H1 (cell line): ENCODE measurements at regions not wholly inside any gene's neighbourhood (a gene's known extent, or its start where the extent isn't known, plus 50 kb on each side); places are given as distances from the start of the nearest gene placed in this dataset.

Experiments used
- CTCF ChIA-PET: fragments of 300-600 bp; sonication (Branson Sonifier 250); formaldehyde crosslinking; loops from one replicate; lab custom pipeline; 2021; ENCODE audit not compliant: partially characterized antibody; lab: Charles Lee
- POLR2A ChIA-PET: fragments of 300-600 bp; sonication (Branson Sonifier 250); formaldehyde crosslinking; loops from one replicate; lab custom pipeline; 2021; ENCODE audit warnings: inconsistent platforms; ENCODE audit not compliant: partially characterized antibody; lab: Charles Lee
- DNase-seq, 2 experiments: peaks; one replicate each; pipeline versions ENCODE4 v3.0.0 to v3.0.0-alpha.2; 2010 to 2022; ENCODE audit warnings: low spot score in 2 of 2, low read depth in 1 of 2, mixed read lengths in 1 of 2
- FAIRE-seq: peaks from 2 replicates; lab custom pipeline; 2011; peaks lifted over from hg19 to GRCh38; lab: Jason Lieb, UNC
- H2AFZ ChIP-seq: 2 replicates; pipeline ENCODE4 v1.8.1; 2012; ENCODE audit warnings: low read length, inconsistent platforms
- H2AK5ac ChIP-seq: 2 replicates; pipeline ENCODE4 v1.6.1; 2013; ENCODE audit warnings: low read depth, low read length
- H2BK120ac ChIP-seq: replicated peaks from 2 replicates; pipeline ENCODE3; 2013; ENCODE audit warnings: low read depth, low read length, inconsistent platforms
- H2BK12ac ChIP-seq: 2 replicates; pipeline ENCODE4 v1.6.1; 2013; ENCODE audit warnings: low read depth, low read length
- H2BK15ac ChIP-seq: 2 replicates; pipeline ENCODE4 v1.6.1; 2013; ENCODE audit warnings: low read length
- H2BK20ac ChIP-seq: 2 replicates; pipeline ENCODE4 v1.6.1; 2013; ENCODE audit warnings: low read length
- H2BK5ac ChIP-seq: 2 replicates; pipeline ENCODE4 v1.6.1; 2013; ENCODE audit warnings: low read depth, low read length
- H3K14ac ChIP-seq: 2 replicates; pipeline ENCODE4 v1.6.1; 2013; ENCODE audit warnings: inconsistent platforms; ENCODE audit not compliant: insufficient read length
- H3K18ac ChIP-seq: 2 replicates; pipeline ENCODE4 v1.6.1; 2013; ENCODE audit warnings: low read length; ENCODE audit errors: extremely low read depth
- H3K23ac ChIP-seq: 2 replicates; pipeline ENCODE4 v1.6.1; 2013; ENCODE audit warnings: inconsistent platforms; ENCODE audit not compliant: insufficient read length
- H3K23me2 ChIP-seq: 2 replicates; pipeline ENCODE4 v1.6.1; 2013; ENCODE audit warnings: low read depth, low read length
- H3K27ac ChIP-seq: 2 replicates; pipeline ENCODE4 v1.6.1; 2011; ENCODE audit warnings: low read depth, low read length, inconsistent platforms
- H3K27me3 ChIP-seq, 4 experiments: replicated peaks in 1 of 4; 1 replicate in 1 of 4; 2 replicates in 3 of 4; pipeline versions ENCODE4 v1.6.1 to v1.8.1; 2011 to 2013; ENCODE audit warnings: low read length in 3 of 4, mild to moderate bottlenecking in 3 of 4, inconsistent platforms in 2 of 4, mixed read lengths in 2 of 4, moderate library complexity in 1 of 4; ENCODE audit not compliant: control insufficient read depth in 3 of 4, insufficient read depth in 3 of 4; ENCODE audit errors: extremely low read depth in 1 of 4
- H3K36me3 ChIP-seq, 4 experiments: 2 replicates each; pipeline versions ENCODE4 v1.6.1 to v1.8.1; 2011 to 2013; ENCODE audit warnings: mild to moderate bottlenecking in 4 of 4, low read length in 3 of 4, moderate library complexity in 2 of 4, control low read depth in 1 of 4, inconsistent platforms in 1 of 4; ENCODE audit not compliant: insufficient read depth in 4 of 4, control insufficient read depth in 2 of 4
- H3K4ac ChIP-seq: replicated peaks from 2 replicates; pipeline ENCODE3; 2013; ENCODE audit warnings: low read length, low read depth, mixed read lengths, inconsistent platforms; ENCODE audit not compliant: insufficient read length
- H3K4me1 ChIP-seq, 4 experiments: replicated peaks in 1 of 4; 1 replicate in 1 of 4; 2 replicates in 3 of 4; pipeline versions ENCODE4 v1.6.1 to v1.8.1; 2011 to 2013; ENCODE audit warnings: low read length in 3 of 4, inconsistent platforms in 2 of 4, mixed read lengths in 1 of 4; ENCODE audit not compliant: insufficient read depth in 4 of 4, control insufficient read depth in 3 of 4
- H3K4me2 ChIP-seq, 2 experiments: 2 replicates each; pipeline versions ENCODE4 v1.6.1 to v1.8.1; 2011 to 2013; ENCODE audit warnings: low read depth in 2 of 2, low read length in 2 of 2, control low read depth in 1 of 2, inconsistent platforms in 1 of 2, mild to moderate bottlenecking in 1 of 2; ENCODE audit not compliant: insufficient read depth in 1 of 2
- H3K4me3 ChIP-seq, 4 experiments: fragments of 200-600, 300-600 bp in 1 of 4; sonication (generic), shearing (Covaris generic), sonication (Bioruptor Twin) in 1 of 4; 2 replicates each; pipeline versions ENCODE4 v1.5.1 to v1.8.1; 2011 to 2016; ENCODE audit warnings: low read length in 4 of 4, low read depth in 3 of 4, control low read depth in 2 of 4, inconsistent platforms in 2 of 4, mild to moderate bottlenecking in 2 of 4, mixed read lengths in 1 of 4, moderate library complexity in 1 of 4; ENCODE audit not compliant: insufficient read depth in 2 of 4; ENCODE audit errors: extremely low read depth in 1 of 4
- H3K56ac ChIP-seq: replicated peaks from 2 replicates; pipeline ENCODE3; 2013; ENCODE audit warnings: low read depth, mild to moderate bottlenecking, mixed read lengths, low read length, inconsistent platforms; ENCODE audit not compliant: insufficient read length
- H3K79me1 ChIP-seq: 2 replicates; pipeline ENCODE4 v1.6.1; 2013; ENCODE audit warnings: low read depth, low read length, control low read depth
- H3K79me2 ChIP-seq, 2 experiments: 2 replicates each; pipeline versions ENCODE4 v1.6.1 to v1.8.1; 2012 to 2013; ENCODE audit warnings: low read length in 2 of 2, mild to moderate bottlenecking in 2 of 2, inconsistent platforms in 1 of 2; ENCODE audit not compliant: insufficient read depth in 2 of 2, control insufficient read depth in 1 of 2
- H3K9ac ChIP-seq, 4 experiments: replicated peaks in 1 of 4; 1 replicate in 1 of 4; 2 replicates in 3 of 4; pipeline versions ENCODE4 v1.6.1 to v1.8.1; 2011 to 2013; ENCODE audit warnings: low read depth in 3 of 4, low read length in 3 of 4, control low read depth in 2 of 4, mild to moderate bottlenecking in 2 of 4, moderate library complexity in 2 of 4, inconsistent platforms in 1 of 4; ENCODE audit errors: extremely low read depth in 1 of 4
- H3K9me3 ChIP-seq, 2 experiments: 2 replicates each; pipeline versions ENCODE4 v1.6.1 to v1.8.1; 2012 to 2013; ENCODE audit warnings: mild to moderate bottlenecking in 2 of 2, moderate library complexity in 2 of 2, control low read depth in 1 of 2, inconsistent platforms in 1 of 2, low read depth in 1 of 2, low read length in 1 of 2, mixed read lengths in 1 of 2; ENCODE audit not compliant: insufficient read depth in 2 of 2
- H4K20me1 ChIP-seq, 2 experiments: replicated peaks in 1 of 2; 2 replicates each; pipeline versions ENCODE3 to v1.8.1; 2011 to 2013; ENCODE audit warnings: inconsistent platforms in 2 of 2, low read length in 2 of 2, mild to moderate bottlenecking in 1 of 2; ENCODE audit not compliant: insufficient read depth in 2 of 2, control insufficient read depth in 1 of 2
- H4K5ac ChIP-seq: 2 replicates; pipeline ENCODE4 v1.6.1; 2013; ENCODE audit warnings: low read length, low read depth, mixed read lengths, inconsistent platforms; ENCODE audit not compliant: insufficient read length
- H4K8ac ChIP-seq: 2 replicates; pipeline ENCODE4 v1.8.0; 2013; ENCODE audit warnings: mild to moderate bottlenecking, moderate library complexity, low read length, inconsistent platforms; ENCODE audit not compliant: insufficient read depth; ENCODE audit errors: extremely low read depth
- H4K91ac ChIP-seq: replicated peaks from 2 replicates; pipeline ENCODE3; 2013; ENCODE audit warnings: low read length, mixed read lengths, inconsistent platforms; ENCODE audit not compliant: insufficient read length
- BCL11A ChIP-seq, 2 experiments: IDR thresholded peaks; one replicate each; pipeline ENCODE4 v1.6.1; 2011; ENCODE audit warnings: low read depth in 2 of 2, low read length in 2 of 2, mild to moderate bottlenecking in 2 of 2
- KDM4A ChIP-seq: IDR thresholded peaks from one replicate; pipeline ENCODE4 v1.7.1; 2012; ENCODE audit warnings: low read depth, mild to moderate bottlenecking, moderate library complexity, low read length, inconsistent platforms; ENCODE audit not compliant: severe bottlenecking
- PHF8 ChIP-seq: fragments of 200-600 bp; sonication (generic); conservative IDR thresholded peaks from 2 replicates; pipeline ENCODE4 v1.7.1; 2012; ENCODE audit warnings: low read depth, mild to moderate bottlenecking, inconsistent platforms, low read length, moderate library complexity
- SIRT6 ChIP-seq: IDR thresholded peaks from one replicate; pipeline ENCODE4 v1.7.1; 2012; ENCODE audit warnings: low read length, inconsistent platforms
- WGBS, 2 experiments: shearing (Covaris generic) in 1 of 2; methylation state at CpG; one replicate each; pipeline versions ENCODE4 v1.1.6 to v1.1.7; 2013 to 2015; ENCODE audit warnings: low lambda C conversion rate in 2 of 2, mixed read lengths in 2 of 2, inconsistent platforms in 1 of 2, low coverage in 1 of 2, missing lambda C conversion rate in 1 of 2; ENCODE audit not compliant: insufficient replicate concordance in 2 of 2, insufficient coverage in 1 of 2, insufficient read length in 1 of 2; ENCODE audit errors: extremely low coverage in 1 of 2, missing lambda C conversion rate in 1 of 2; 5-methylcytosine and 5-hydroxymethylcytosine counted together

GRCh38 chr3:99505200-99505599 is 133.2 kb upstream of the COL8A1 start:
- no peak for FAIRE-seq
- Histone ChIP-seq H3K23ac (no peak overlapping the region), H3K4me2 (no peak overlapping the region), H2BK20ac (no peak overlapping the region), H3K18ac (no peak overlapping the region), H3K4me1 (peaks cover 0 to 4% (median 0%) of the 10 kb centered on the region in 4 experiments; a peak in 1 of 7 replicates), H2AFZ (no peak overlapping the region), H3K9ac (no peak overlapping the region), H4K5ac (no peak overlapping the region), H3K56ac (no peak overlapping the region), H2BK12ac (no peak overlapping the region), H3K79me1 (no peaks in the 10 kb centered on the region), H3K27ac (no peak overlapping the region), H2BK120ac (no peak overlapping the region), H3K79me2 (no peaks in the 10 kb centered on the region), H3K4ac (no peak overlapping the region), H3K4me3 (no peak overlapping the region), H3K9me3 (no peaks in the 10 kb centered on the region), H2BK15ac (no peak overlapping the region), H2BK5ac (no peak overlapping the region), H3K27me3 (no peaks in the 10 kb centered on the region), H3K36me3 (no peaks in the 10 kb centered on the region), H4K8ac (no peak overlapping the region), H3K14ac (no peak overlapping the region), H2AK5ac (no peak overlapping the region), H4K20me1 (no peaks in the 10 kb centered on the region), H4K91ac (no peak overlapping the region), H3K23me2 (no peaks in the 10 kb centered on the region)
- no peak for DNase-seq
- ChIA-PET POLR2A (no interaction called here), CTCF (interaction anchor here (1.0 to 1.1 kb wide), 2 partner anchors 59 to 248 kb away, joined by 3 to 4 read pairs; no protein-coding TSS in a partner anchor)
- WGBS, 2 experiments, result 86% methylated on average over 1 of the region's 1 CpG; no CpG with 5 or more reads in 1 of the 2 experiments
- TF ChIP-seq SIRT6 (no peak), PHF8 (no peak), KDM4A (no peak), BCL11A (IDR thresholded peaks at IDR 0.05; ENCODE audit: low read depth in 2 of 2, low read length in 2 of 2) (no peak)
